Left lung (tissue), 4 donors: ENCODE measurements at regions not wholly inside any gene's neighbourhood (a gene's known extent, or its start where the extent isn't known, plus 50 kb on each side); places are given as distances from the start of the nearest gene placed in this dataset.

ENCODE experiments used
- ATAC-seq: fragments of 200-7000 bp; cut with Tn5 transposase; one replicate; pipeline ENCODE4 v1.9.1; 2020; ENCODE audit warnings: moderate library complexity
- DNase-seq, 4 donors: peaks; one replicate each; pipeline ENCODE4 v3.0.0-alpha.2; 2013 to 2020
- H3K27ac ChIP-seq, 2 donors: fragments of 200-600 bp; sonication (generic) in 1 of 2; one replicate each; pipeline versions ENCODE4 v1.5.0 to v1.8.0; 2020 to 2021
- H3K27me3 ChIP-seq, 2 donors: fragments of 200-600 bp; sonication (generic) in 1 of 2; one replicate each; pipeline versions ENCODE4 v1.5.0 to v1.8.0; 2020 to 2021
- H3K36me3 ChIP-seq, 2 donors: fragments of 200-600 bp; sonication (generic) in 1 of 2; one replicate each; pipeline versions ENCODE4 v1.5.0 to v1.8.0; 2020 to 2021
- H3K4me1 ChIP-seq, 2 donors: fragments of 200-600 bp; one replicate each; pipeline ENCODE4 v1.8.0; 2021
- H3K4me3 ChIP-seq, 2 donors: fragments of 200-600 bp; sonication (generic) in 1 of 2; one replicate each; pipeline versions ENCODE4 v1.5.0 to v1.8.0; 2020 to 2021; ENCODE audit warnings: mild to moderate bottlenecking in 1 of 2
- H3K9me3 ChIP-seq, 2 donors: fragments of 200-600 bp; sonication (generic) in 1 of 2; one replicate each; pipeline versions ENCODE4 v1.5.0 to v1.8.0; 2020 to 2021
- intact Hi-C, 2 donors: fragments of 100-400 bp; cut with DNase I; formaldehyde crosslinking; loops; one replicate each; pipeline versions ENCODE4 v1.11.2 to v1.14.2; 2022
- TF ChIP-seq, protein P1 (sequence below), 2 donors: fragments of 200-600 bp; sonication (generic) in 1 of 2; IDR thresholded peaks; one replicate each; pipeline versions ENCODE4 v1.5.0 to v1.8.0; 2021; ENCODE audit warnings: antibody characterized with exemption in 2 of 2
- donor health status: DM: no; HTN: yes; CAD: no.
- donor health status: DM: no; HTN: no; CAD: no.

DNA sequence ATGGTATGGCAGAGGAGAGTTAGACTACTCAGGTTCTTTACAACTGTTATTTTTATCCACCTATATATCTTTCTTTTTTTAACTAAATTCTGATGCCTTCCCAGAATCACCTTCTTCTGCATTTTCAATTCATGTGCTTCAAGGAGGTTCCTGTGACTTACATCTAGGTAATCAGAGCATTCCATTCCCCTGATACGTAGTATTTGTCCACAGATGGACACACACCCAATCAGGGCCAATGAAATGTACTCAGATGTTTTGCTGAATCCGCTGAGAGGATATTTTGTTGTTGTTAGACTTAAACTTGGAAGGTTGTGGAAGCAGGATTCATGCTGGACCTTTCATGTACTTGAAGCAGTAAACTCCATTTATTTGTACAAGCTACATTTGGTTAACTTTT lies 159.4 kb upstream of the FER start:
- no peaks in the 10 kb centered on the region for H3K27me3 ChIP-seq
- H3K9me3 ChIP-seq = no peaks in the 10 kb centered on the region
- no peak overlapping the region for H3K27ac ChIP-seq
- intact Hi-C loops = no loop called here
- no peaks in the 10 kb centered on the region for H3K36me3 ChIP-seq
- no peak overlapping the region for H3K4me3 ChIP-seq
- no peak for ATAC-seq
- TF ChIP-seq, protein P1, sequence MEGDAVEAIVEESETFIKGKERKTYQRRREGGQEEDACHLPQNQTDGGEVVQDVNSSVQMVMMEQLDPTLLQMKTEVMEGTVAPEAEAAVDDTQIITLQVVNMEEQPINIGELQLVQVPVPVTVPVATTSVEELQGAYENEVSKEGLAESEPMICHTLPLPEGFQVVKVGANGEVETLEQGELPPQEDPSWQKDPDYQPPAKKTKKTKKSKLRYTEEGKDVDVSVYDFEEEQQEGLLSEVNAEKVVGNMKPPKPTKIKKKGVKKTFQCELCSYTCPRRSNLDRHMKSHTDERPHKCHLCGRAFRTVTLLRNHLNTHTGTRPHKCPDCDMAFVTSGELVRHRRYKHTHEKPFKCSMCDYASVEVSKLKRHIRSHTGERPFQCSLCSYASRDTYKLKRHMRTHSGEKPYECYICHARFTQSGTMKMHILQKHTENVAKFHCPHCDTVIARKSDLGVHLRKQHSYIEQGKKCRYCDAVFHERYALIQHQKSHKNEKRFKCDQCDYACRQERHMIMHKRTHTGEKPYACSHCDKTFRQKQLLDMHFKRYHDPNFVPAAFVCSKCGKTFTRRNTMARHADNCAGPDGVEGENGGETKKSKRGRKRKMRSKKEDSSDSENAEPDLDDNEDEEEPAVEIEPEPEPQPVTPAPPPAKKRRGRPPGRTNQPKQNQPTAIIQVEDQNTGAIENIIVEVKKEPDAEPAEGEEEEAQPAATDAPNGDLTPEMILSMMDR (IDR thresholded peaks at IDR 0.05) = no peak
- H3K4me1 ChIP-seq = no peaks in the 10 kb centered on the region
- DNase-seq = no peak

DNA sequence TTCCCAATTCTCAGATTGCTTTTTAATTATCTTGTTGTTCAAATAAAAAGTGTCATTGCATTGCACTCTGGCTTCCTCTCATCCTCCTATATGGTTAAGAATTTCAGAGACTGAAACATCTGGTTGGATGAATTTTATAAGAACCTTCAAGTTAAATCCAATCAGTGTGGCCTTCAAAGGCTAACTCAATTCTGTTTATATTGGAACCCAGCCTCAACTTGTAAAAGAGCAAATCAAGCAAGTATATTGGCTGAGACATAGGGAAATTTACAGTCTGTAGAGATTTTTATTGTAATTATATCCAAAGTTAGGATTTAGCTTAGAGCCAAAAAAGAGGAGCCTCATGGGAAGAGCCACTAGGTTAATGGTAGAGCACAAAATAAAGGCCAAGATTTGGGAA lies 159.9 kb upstream of the FER start:
- no peak for ATAC-seq
- Histone ChIP-seq H3K27ac (no peak overlapping the region), H3K36me3 (no peaks in the 10 kb centered on the region), H3K27me3 (no peaks in the 10 kb centered on the region), H3K4me3 (no peak overlapping the region), H3K4me1 (no peaks in the 10 kb centered on the region), H3K9me3 (no peaks in the 10 kb centered on the region)
- intact Hi-C loops = no loop called here
- TF ChIP-seq, protein P1 (IDR thresholded peaks at IDR 0.05) = no peak
- no peak for DNase-seq

DNA sequence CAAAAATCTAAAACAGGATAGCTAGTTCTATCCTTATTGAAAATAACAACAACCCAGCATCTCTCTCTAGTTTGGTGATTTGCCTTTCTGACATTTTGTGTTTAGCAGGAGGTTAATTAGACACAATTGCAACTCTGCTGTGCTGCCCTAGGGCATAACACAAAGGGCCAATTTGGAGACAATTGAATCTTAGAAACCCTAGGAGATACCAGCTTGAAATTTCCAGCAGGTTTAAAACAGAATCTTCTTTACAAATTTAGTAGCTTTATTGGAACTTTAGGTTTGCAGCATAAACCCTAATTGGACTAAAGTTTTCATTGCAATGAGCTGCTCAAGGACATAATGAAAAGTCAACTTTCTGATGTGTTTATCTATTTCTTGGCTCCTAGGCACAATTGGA lies 166.7 kb upstream of the FER start:
- no peaks in the 10 kb centered on the region for H3K27me3 ChIP-seq

DNA sequence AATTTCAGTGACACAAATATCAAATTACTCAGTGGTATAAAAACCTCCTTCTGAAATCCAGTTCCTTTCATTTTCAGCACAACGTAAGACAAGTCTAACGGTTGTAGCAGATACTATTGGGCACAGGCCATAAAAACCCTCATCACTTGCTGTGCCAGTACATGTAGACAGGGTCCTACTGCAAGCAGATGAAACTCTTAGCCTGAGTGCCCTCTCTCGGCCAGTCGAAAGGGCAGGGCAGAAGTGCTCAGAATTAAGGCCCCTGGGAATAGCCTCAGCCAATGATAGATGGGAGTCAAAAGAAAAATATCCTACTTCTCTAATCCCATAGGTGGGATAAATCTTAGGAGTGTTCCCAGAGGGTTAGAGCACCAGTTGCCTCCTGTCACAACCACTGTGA lies 168.5 kb upstream of the FER start:
- intact Hi-C loops = no loop called here
- no peak for ATAC-seq
- H3K4me3 ChIP-seq = no peak overlapping the region
- H3K4me1 ChIP-seq = no peaks in the 10 kb centered on the region
- no peak for DNase-seq
- no peaks in the 10 kb centered on the region for H3K27me3 ChIP-seq
- TF ChIP-seq, protein P1 (IDR thresholded peaks at IDR 0.05) = no peak
- peaks cover 0 to 17% of the 10 kb centered on the region in 2 donors for H3K9me3 ChIP-seq
- no peaks in the 10 kb centered on the region for H3K36me3 ChIP-seq
- H3K27ac ChIP-seq = no peak overlapping the region

More for the DNA sequence above, 166.7 kb upstream of the FER start:
- Histone ChIP-seq H3K4me1 (no peaks in the 10 kb centered on the region), H3K4me3 (no peak overlapping the region), H3K27ac (no peak overlapping the region), H3K36me3 (no peaks in the 10 kb centered on the region), H3K9me3 (peaks cover 0 to 5% of the 10 kb centered on the region in 2 donors)
- no peak for DNase-seq
- TF ChIP-seq, protein P1 (IDR thresholded peaks at IDR 0.05) = no peak
- intact Hi-C loops = no loop called here
- no peak for ATAC-seq

DNA sequence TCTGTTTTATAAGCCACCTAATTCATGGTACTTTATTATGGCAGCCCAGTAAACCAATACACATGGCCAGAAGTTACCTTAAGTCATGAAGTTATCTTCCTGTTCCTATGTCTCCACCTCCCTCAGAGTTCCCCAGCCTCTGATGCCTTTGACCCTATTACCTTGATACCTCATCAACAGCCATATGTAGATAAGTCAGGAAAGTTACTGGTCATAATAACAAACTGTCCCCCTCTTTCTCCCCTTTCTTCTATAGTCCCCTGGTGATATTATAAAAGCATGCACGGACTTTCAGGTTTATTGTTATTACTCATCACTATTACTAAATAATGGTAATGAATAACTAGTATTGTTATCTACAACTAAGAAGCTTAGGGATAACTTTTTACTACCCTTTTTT lies 168.9 kb upstream of the FER start:
- intact Hi-C loops = no loop called here
- DNase-seq = no peak
- Histone ChIP-seq H3K4me3 (no peak overlapping the region), H3K27ac (no peak overlapping the region), H3K27me3 (no peaks in the 10 kb centered on the region), H3K4me1 (no peaks in the 10 kb centered on the region), H3K9me3 (peaks cover 0 to 20% of the 10 kb centered on the region in 2 donors), H3K36me3 (no peaks in the 10 kb centered on the region)
- ATAC-seq = no peak
- TF ChIP-seq, protein P1 (IDR thresholded peaks at IDR 0.05) = no peak
